Prostate gland (tissue), 2 donors: ENCODE measurements at regions not wholly inside any gene's neighbourhood (a gene's known extent, or its start where the extent isn't known, plus 50 kb on each side); places are given as distances from the start of the nearest gene placed in this dataset.

Experiments
- DNase-seq: peaks from one replicate; pipeline ENCODE4 v3.0.0-alpha.2; 2019; ENCODE audit warnings: low spot score
- H3K27ac ChIP-seq, 2 donors: fragments of 200-600 bp; sonication (generic); 2 replicates each; pipeline ENCODE4 v1.5.1; 2017 to 2019
- H3K27me3 ChIP-seq: fragments of 200-600 bp; sonication (generic); replicated peaks from 2 replicates; pipeline ENCODE4 v1.5.1; 2019; ENCODE audit not compliant: insufficient read depth
- H3K36me3 ChIP-seq, 2 donors: fragments of 200-600 bp; sonication (generic); 1 replicate in 1 of 2; 2 replicates in 1 of 2; pipeline versions ENCODE4 v1.5.1 to v1.8.1; 2017 to 2019
- H3K4me1 ChIP-seq: fragments of 200-600 bp; sonication (generic); replicated peaks from 2 replicates; pipeline ENCODE4 v1.5.1; 2019
- H3K4me3 ChIP-seq, 2 donors: fragments of 200-600 bp; sonication (generic); 2 replicates each; pipeline ENCODE4 v1.5.1; 2017 to 2019
- H3K9me3 ChIP-seq: fragments of 200-600 bp; sonication (generic); 2 replicates; pipeline ENCODE4 v1.5.1; 2017
- POLR2A ChIP-seq: fragments of 450-650 bp; IDR thresholded peaks from one replicate; pipeline ENCODE4 v1.6.1; 2016; ENCODE audit warnings: antibody characterized with exemption, mild to moderate bottlenecking
- POLR2AphosphoS5 ChIP-seq: sonication (generic); formaldehyde crosslinking; IDR thresholded peaks from one replicate; pipeline ENCODE4 v1.6.1; 2017; ENCODE audit warnings: antibody characterized with exemption
- WGBS: methylation state at CpG from one replicate; pipeline ENCODE4 v1.1.5; 2018; 5-methylcytosine and 5-hydroxymethylcytosine counted together
- intact Hi-C: fragments of 100-400 bp; cut with DNase I; formaldehyde crosslinking; loops from one replicate; pipeline ENCODE4 v1.14.2; 2022
- TF ChIP-seq, protein P1 (sequence below), 4 experiments: fragments of 200-600 bp in 2 of 4; fragments of 450-650 bp in 2 of 4; sonication (generic) in 2 of 4; IDR thresholded peaks; 1 replicate in 3 of 4; 2 replicates in 1 of 4; pipeline ENCODE4 v1.5.1; 2016 to 2019; ENCODE audit warnings: antibody characterized with exemption in 4 of 4, mild to moderate bottlenecking in 2 of 4, moderate library complexity in 2 of 4

DNA sequence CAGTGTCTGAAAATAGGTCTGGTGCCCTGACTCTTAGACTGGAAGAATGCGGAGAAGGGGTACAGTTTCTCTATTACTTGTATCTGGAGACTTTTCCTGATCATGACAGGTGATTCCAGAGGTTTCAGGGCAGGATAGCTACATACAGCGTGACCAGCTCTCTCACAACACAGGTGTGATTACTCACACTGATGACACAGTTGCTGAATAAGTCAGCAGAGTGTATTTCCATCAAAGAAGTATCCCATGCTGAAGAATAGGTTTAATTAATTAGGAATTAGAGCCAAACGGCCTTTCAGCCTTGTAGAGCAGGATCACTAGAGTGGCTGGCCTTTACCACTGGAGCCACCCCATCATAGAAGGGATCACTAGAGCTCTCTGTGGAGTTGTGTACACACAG lies 298.6 kb downstream of the LMX1A start:
- 58% methylated on average over 3 of the region's 3 CpGs for WGBS
- H3K9me3 ChIP-seq = no peaks in the 10 kb centered on the region
- no peak for DNase-seq
- no peak overlapping the region for H3K4me3 ChIP-seq
- H3K27me3 ChIP-seq = no peaks in the 10 kb centered on the region
- H3K36me3 ChIP-seq = no peaks in the 10 kb centered on the region
- intact Hi-C loops = no loop called here
- TF ChIP-seq, protein P1, sequence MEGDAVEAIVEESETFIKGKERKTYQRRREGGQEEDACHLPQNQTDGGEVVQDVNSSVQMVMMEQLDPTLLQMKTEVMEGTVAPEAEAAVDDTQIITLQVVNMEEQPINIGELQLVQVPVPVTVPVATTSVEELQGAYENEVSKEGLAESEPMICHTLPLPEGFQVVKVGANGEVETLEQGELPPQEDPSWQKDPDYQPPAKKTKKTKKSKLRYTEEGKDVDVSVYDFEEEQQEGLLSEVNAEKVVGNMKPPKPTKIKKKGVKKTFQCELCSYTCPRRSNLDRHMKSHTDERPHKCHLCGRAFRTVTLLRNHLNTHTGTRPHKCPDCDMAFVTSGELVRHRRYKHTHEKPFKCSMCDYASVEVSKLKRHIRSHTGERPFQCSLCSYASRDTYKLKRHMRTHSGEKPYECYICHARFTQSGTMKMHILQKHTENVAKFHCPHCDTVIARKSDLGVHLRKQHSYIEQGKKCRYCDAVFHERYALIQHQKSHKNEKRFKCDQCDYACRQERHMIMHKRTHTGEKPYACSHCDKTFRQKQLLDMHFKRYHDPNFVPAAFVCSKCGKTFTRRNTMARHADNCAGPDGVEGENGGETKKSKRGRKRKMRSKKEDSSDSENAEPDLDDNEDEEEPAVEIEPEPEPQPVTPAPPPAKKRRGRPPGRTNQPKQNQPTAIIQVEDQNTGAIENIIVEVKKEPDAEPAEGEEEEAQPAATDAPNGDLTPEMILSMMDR (IDR thresholded peaks at IDR 0.05) = no peak
- no peak for TF ChIP-seq POLR2A
- no peak for TF ChIP-seq POLR2AphosphoS5
- H3K4me1 ChIP-seq = no peaks in the 10 kb centered on the region
- no peak overlapping the region for H3K27ac ChIP-seq

DNA sequence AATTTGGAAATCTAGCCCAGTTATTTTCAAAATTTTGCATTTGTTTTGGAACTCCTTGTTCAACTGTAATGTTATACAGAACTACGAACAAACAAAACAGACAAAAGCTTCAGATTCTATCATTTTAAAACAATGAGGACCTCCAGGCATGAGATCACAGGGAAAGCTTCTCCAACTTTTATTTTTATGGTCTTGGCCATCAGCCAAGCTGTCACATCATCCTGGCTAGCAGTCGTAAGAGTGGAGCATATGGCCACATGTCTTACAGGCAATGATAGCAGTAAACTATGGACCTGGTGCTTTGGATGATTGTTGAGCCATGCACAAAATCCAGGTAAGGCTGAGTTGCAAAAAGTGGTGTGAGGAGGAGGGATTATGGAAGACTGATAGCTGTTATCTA lies 299.6 kb downstream of the LMX1A start:
- TF ChIP-seq POLR2AphosphoS5 (no peak), POLR2A (no peak)
- TF ChIP-seq, protein P1 (IDR thresholded peaks at IDR 0.05) = no peak
- no peaks in the 10 kb centered on the region for H3K4me1 ChIP-seq
- intact Hi-C loops = no loop called here
- no peaks in the 10 kb centered on the region for H3K9me3 ChIP-seq
- DNase-seq = no peak
- H3K4me3 ChIP-seq = no peak overlapping the region
- no peaks in the 10 kb centered on the region for H3K36me3 ChIP-seq
- no peaks in the 10 kb centered on the region for H3K27me3 ChIP-seq
- H3K27ac ChIP-seq = no peak overlapping the region
- WGBS = 9% methylated on average over 2 of the region's 2 CpGs

DNA sequence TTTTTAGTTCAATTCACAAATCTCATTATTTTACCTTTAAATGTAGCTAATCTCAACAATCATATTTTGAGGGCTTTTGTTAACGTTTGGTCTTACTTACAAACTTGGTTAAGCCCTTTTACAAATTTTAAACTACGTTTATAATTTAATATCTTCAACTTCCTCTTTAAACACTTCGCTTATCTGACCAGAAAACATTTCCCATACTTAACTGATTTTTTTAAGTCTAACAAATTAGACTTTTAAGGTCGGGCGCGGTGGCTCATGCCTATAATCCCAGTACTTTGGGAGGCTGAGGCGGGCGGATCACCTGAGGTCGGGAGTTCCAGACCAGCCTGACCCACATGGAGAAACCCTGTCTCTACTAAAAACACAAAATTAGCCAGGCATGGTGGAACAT lies 300.9 kb downstream of the LMX1A start:
- Histone ChIP-seq H3K36me3 (no peaks in the 10 kb centered on the region), H3K9me3 (no peaks in the 10 kb centered on the region), H3K4me3 (no peak overlapping the region), H3K27me3 (no peaks in the 10 kb centered on the region), H3K27ac (no peak overlapping the region), H3K4me1 (no peaks in the 10 kb centered on the region)
- WGBS = 87% methylated on average over 9 of the region's 9 CpGs
- TF ChIP-seq, protein P1 (IDR thresholded peaks at IDR 0.05) = no peak
- TF ChIP-seq POLR2A = no peak
- no peak for TF ChIP-seq POLR2AphosphoS5
- no peak for DNase-seq
- intact Hi-C loops = no loop called here

DNA sequence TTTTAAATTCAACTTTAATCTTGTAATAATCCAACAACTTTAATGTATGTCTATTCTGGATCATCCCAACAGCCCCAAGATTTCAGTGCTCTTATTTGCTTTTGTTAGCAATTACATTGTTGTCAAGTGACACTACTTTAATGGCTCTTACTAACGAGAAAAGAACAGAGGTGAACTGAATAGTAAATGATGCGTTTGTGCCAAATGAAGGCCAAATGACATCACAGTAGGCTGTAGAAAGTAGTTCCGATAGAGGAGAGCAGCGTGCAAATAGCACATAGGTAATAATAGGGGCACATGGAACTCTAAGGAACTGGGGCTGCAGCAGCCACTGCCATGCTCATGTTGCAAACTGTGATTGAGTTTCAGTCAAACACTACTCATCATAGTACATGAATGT lies 301.9 kb downstream of the LMX1A start:
- H3K4me1 ChIP-seq = no peaks in the 10 kb centered on the region
- DNase-seq = no peak
- H3K27me3 ChIP-seq = no peaks in the 10 kb centered on the region
- no peaks in the 10 kb centered on the region for H3K9me3 ChIP-seq
- no peak overlapping the region for H3K27ac ChIP-seq
- WGBS = 70% methylated on average over 4 of the region's 4 CpGs
- no peak for TF ChIP-seq POLR2AphosphoS5
- no peaks in the 10 kb centered on the region for H3K36me3 ChIP-seq
- H3K4me3 ChIP-seq = no peak overlapping the region
- intact Hi-C loops = no loop called here

DNA sequence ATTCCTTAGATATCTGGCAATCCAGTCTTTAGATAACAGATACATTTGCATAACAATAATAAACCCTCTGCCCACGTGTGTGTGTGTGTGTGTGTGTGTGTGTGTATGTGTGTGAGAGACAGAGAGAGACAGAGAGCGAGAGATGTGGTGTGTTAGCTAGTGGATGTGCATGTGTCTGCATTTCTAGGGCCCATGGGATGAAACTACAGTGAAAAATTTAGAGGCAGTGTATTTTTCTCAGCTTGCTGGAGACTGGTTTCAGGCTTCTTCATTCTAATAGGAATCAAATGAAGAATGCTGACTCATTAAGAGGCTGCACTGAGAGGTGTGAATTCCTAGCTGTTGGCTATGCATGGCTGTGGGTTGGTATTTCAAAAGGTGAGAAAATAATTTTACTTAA lies 303.2 kb downstream of the LMX1A start:
- Histone ChIP-seq H3K27ac (no peak overlapping the region), H3K36me3 (no peaks in the 10 kb centered on the region), H3K4me1 (no peaks in the 10 kb centered on the region), H3K9me3 (no peaks in the 10 kb centered on the region), H3K27me3 (no peaks in the 10 kb centered on the region), H3K4me3 (no peak overlapping the region)
- 64% methylated on average over 2 of the region's 2 CpGs for WGBS
- intact Hi-C loops = no loop called here
- TF ChIP-seq, protein P1 (IDR thresholded peaks at IDR 0.05) = no peak
- no peak for TF ChIP-seq POLR2AphosphoS5
- TF ChIP-seq POLR2A = no peak
- no peak for DNase-seq
